Body of pancreas (tissue), 4 donors: ENCODE measurements at regions not wholly inside any gene's neighbourhood (a gene's known extent, or its start where the extent isn't known, plus 50 kb on each side); places are given as distances from the start of the nearest gene placed in this dataset.
A peak's percentile ranks its signal among the peaks of the same experiment; 100 is the strongest.

Source experiments
- ATAC-seq: fragments of 150-250 bp; one replicate; pipeline ENCODE4 v1.9.1; 2016
- DNase-seq, 4 donors: peaks; one replicate each; pipeline ENCODE4 v3.0.0-alpha.2; 2019
- H3K27ac ChIP-seq, 4 donors: fragments of 200-600 bp; sonication (generic); 1 replicate in 3 of 4; 2 replicates in 1 of 4; pipeline versions ENCODE4 v1.5.1 to v1.6.1; 2016 to 2019; ENCODE audit warnings: mild to moderate bottlenecking in 1 of 4, mixed read lengths in 1 of 4, moderate library complexity in 1 of 4
- H3K27me3 ChIP-seq, 2 donors: fragments of 200-600 bp; sonication (generic); one replicate each; pipeline ENCODE4 v1.6.0; 2016; ENCODE audit warnings: mild to moderate bottlenecking in 1 of 2
- H3K36me3 ChIP-seq, 2 donors: fragments of 200-600 bp; sonication (generic); replicated peaks in 1 of 2; 2 replicates each; pipeline ENCODE4 v1.5.1; 2016; ENCODE audit warnings: low read depth in 2 of 2; ENCODE audit not compliant: insufficient read depth in 1 of 2
- H3K4me1 ChIP-seq: fragments of 200-600 bp; sonication (generic); one replicate; pipeline ENCODE4 v1.6.0; 2016
- H3K4me3 ChIP-seq, 2 donors: fragments of 200-600 bp; sonication (generic); 1 replicate in 1 of 2; 2 replicates in 1 of 2; pipeline ENCODE4 v1.5.1; 2016 to 2019
- H3K9me3 ChIP-seq, 3 donors: fragments of 200-600 bp; sonication (generic); 1 replicate in 2 of 3; 2 replicates in 1 of 3; pipeline ENCODE4 v1.5.1; 2016
- CTCF ChIP-seq, 7 experiments: fragments of 450-650 bp in 4 of 7; fragments of 200-600 bp in 3 of 7; sonication (generic) in 3 of 7; IDR thresholded peaks; one replicate each; pipeline ENCODE4 v1.5.1; 2016 to 2019; ENCODE audit warnings: antibody characterized with exemption in 7 of 7
- POLR2A ChIP-seq, 3 donors: fragments of 450-650 bp; IDR thresholded peaks; one replicate each; pipeline ENCODE4 v1.6.1; 2016; ENCODE audit warnings: antibody characterized with exemption in 3 of 3, mild to moderate bottlenecking in 2 of 3
- WGBS, 2 donors: methylation state at CpG; one replicate each; pipeline ENCODE4 v1.1.5; 2017; 5-methylcytosine and 5-hydroxymethylcytosine counted together
- intact Hi-C: fragments of 100-400 bp; cut with DNase I; formaldehyde crosslinking; loops from one replicate; pipeline ENCODE4 v1.15.1; 2023

GRCh38 chr6:147055821-147056392 is 148.3 kb upstream of the STXBP5 start:
- peaks cover 9% of the 10 kb centered on the region for H3K4me1 ChIP-seq
- H3K27ac ChIP-seq: no peak overlapping the region
- intact Hi-C loops: no loop called here
- no peaks in the 10 kb centered on the region for H3K36me3 ChIP-seq
- H3K9me3 ChIP-seq: no peaks in the 10 kb centered on the region
- 47 to 56% methylated on average over 8 of the region's 8 CpGs for WGBS, 2 donors
- H3K27me3 ChIP-seq: no peaks in the 10 kb centered on the region
- no peak overlapping the region for H3K4me3 ChIP-seq
- DNase-seq: peak in 2 of 4 donors; percentile 16 to 42
- no peak for TF ChIP-seq CTCF (IDR thresholded peaks at IDR 0.05)
- no peak for TF ChIP-seq POLR2A (IDR thresholded peaks at IDR 0.05)
- ATAC-seq: no peak

GRCh38 chr6:147057188-147057587 is 147.0 kb upstream of the STXBP5 start:
- no peak for ATAC-seq
- no peak for TF ChIP-seq POLR2A (IDR thresholded peaks at IDR 0.05)
- no peak for TF ChIP-seq CTCF (IDR thresholded peaks at IDR 0.05)
- WGBS, 2 donors: 59 to 69% methylated on average over 1 of the region's 1 CpG

DNA sequence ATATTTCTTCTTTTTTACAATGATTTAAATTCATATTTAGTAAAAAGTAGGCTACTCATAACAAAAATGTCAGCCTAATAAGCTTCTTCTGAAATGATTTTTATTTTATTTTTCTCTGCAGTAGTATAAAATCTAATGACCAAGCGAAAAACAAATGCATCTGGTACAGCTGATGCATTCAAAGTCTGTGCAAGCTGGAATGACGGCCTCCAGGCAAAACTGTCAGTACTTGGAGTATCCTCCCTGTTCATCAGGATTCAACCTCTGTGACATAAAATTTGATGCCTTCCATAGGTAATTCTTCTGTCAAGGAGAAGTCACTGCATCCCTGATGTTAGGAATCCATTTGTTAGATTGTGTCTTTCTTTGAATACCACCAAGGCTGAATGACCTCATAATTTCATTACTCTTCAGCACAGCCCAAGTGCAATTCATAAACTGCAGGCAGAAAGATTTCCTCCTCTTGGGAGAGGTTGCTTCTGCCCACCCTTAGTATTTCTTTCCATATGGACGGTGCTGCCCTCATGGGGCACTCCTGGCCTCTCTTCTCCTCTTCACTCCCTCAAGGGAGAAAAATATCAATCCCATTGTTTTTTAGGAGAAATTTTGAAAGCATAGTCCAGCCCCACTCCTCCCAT is 146.4 kb upstream of the STXBP5 start:
- no peak for TF ChIP-seq POLR2A (IDR thresholded peaks at IDR 0.05)
- no peak for TF ChIP-seq CTCF (IDR thresholded peaks at IDR 0.05)
- Histone ChIP-seq H3K4me1 (peaks cover 9% of the 10 kb centered on the region), H3K27me3 (no peaks in the 10 kb centered on the region), H3K27ac (no peak overlapping the region), H3K9me3 (no peaks in the 10 kb centered on the region), H3K4me3 (no peak overlapping the region), H3K36me3 (no peaks in the 10 kb centered on the region)
- DNase-seq (no peak), ATAC-seq (no peak)
- intact Hi-C loops: no loop called here
- 84 to 97% methylated on average over 3 of the region's 3 CpGs for WGBS, 2 donors

More at GRCh38 chr6:147057188-147057587, 147.0 kb upstream of the STXBP5 start:
- Histone ChIP-seq H3K9me3 (no peaks in the 10 kb centered on the region), H3K4me1 (peaks cover 9% of the 10 kb centered on the region), H3K36me3 (no peaks in the 10 kb centered on the region), H3K27ac (no peak overlapping the region), H3K4me3 (no peak overlapping the region), H3K27me3 (no peaks in the 10 kb centered on the region)
- no peak for DNase-seq
- intact Hi-C loops: no loop called here

- Histone ChIP-seq H3K27ac (no peak overlapping the region), H3K4me3 (no peak overlapping the region), H3K27me3 (no peaks in the 10 kb centered on the region), H3K9me3 (no peaks in the 10 kb centered on the region), H3K4me1 (peaks cover 9% of the 10 kb centered on the region), H3K36me3 (no peaks in the 10 kb centered on the region)
- no peak for TF ChIP-seq CTCF (IDR thresholded peaks at IDR 0.05)
- no peak for TF ChIP-seq POLR2A (IDR thresholded peaks at IDR 0.05)
- DNase-seq (no peak), ATAC-seq (no peak)
- WGBS, 2 donors: 23 to 40% methylated on average over 1 of the region's 1 CpG
- intact Hi-C loops: no loop called here
Measured at GRCh38 chr6:147058786-147059385, 145.3 kb upstream of the STXBP5 start.
